Esophagus muscularis mucosa (tissue), 4 donors: ENCODE measurements at regions not wholly inside any gene's neighbourhood (a gene's known extent, or its start where the extent isn't known, plus 50 kb on each side); places are given as distances from the start of the nearest gene placed in this dataset.

Experiments
- DNase-seq: peaks from one replicate; pipeline ENCODE4 v3.0.0-alpha.2; 2017; ENCODE audit errors: extremely low spot score
- H3K27ac ChIP-seq, 4 donors: fragments of 200-600 bp; sonication (generic); replicated peaks in 1 of 4; 1 replicate in 3 of 4; 2 replicates in 1 of 4; pipeline ENCODE4 v1.5.1; 2016 to 2019; ENCODE audit warnings: mild to moderate bottlenecking in 1 of 4
- H3K27me3 ChIP-seq, 4 donors: fragments of 200-600 bp; sonication (generic); one replicate each; pipeline versions ENCODE4 v1.5.1 to v1.6.0; 2016 to 2019
- H3K36me3 ChIP-seq, 4 donors: fragments of 200-600 bp; sonication (generic); one replicate each; pipeline ENCODE4 v1.5.1; 2016 to 2019
- H3K4me1 ChIP-seq, 4 donors: fragments of 200-600 bp; sonication (generic); one replicate each; pipeline ENCODE4 v1.5.1; 2016 to 2019
- H3K4me3 ChIP-seq, 4 donors: fragments of 200-600 bp; sonication (generic); 1 replicate in 2 of 4; 2 replicates in 2 of 4; pipeline ENCODE4 v1.5.1; 2016 to 2019; ENCODE audit warnings: mild to moderate bottlenecking in 4 of 4, moderate library complexity in 1 of 4
- H3K9me3 ChIP-seq, 4 donors: fragments of 200-600 bp; sonication (generic); 1 replicate in 3 of 4; 2 replicates in 1 of 4; pipeline ENCODE4 v1.5.1; 2016 to 2019
- EP300 ChIP-seq: sonication (generic); formaldehyde crosslinking; IDR thresholded peaks from one replicate; pipeline ENCODE4 v1.6.1; 2017; ENCODE audit warnings: antibody characterized with exemption
- POLR2A ChIP-seq: fragments of 450-650 bp; IDR thresholded peaks from one replicate; pipeline ENCODE4 v1.6.1; 2017; ENCODE audit warnings: antibody characterized with exemption, moderate library complexity, mild to moderate bottlenecking, low read depth
- POLR2AphosphoS5 ChIP-seq, 2 donors: sonication (generic); formaldehyde crosslinking; IDR thresholded peaks; one replicate each; pipeline ENCODE4 v1.6.1; 2017; ENCODE audit warnings: antibody characterized with exemption in 2 of 2
- WGBS: methylation state at CpG from one replicate; pipeline ENCODE4 v1.1.5; 2018; 5-methylcytosine and 5-hydroxymethylcytosine counted together
- intact Hi-C: fragments of 100-400 bp; cut with DNase I; formaldehyde crosslinking; loops from one replicate; pipeline ENCODE4 v1.15.1; 2023
- TF ChIP-seq, protein P1 (sequence below), 3 experiments: fragments of 200-600 bp in 2 of 3; fragments of 450-650 bp in 1 of 3; sonication (generic) in 2 of 3; IDR thresholded peaks; one replicate each; pipeline ENCODE4 v1.5.1; 2017 to 2019; ENCODE audit warnings: antibody characterized with exemption in 3 of 3, mild to moderate bottlenecking in 2 of 3, moderate library complexity in 1 of 3

DNA sequence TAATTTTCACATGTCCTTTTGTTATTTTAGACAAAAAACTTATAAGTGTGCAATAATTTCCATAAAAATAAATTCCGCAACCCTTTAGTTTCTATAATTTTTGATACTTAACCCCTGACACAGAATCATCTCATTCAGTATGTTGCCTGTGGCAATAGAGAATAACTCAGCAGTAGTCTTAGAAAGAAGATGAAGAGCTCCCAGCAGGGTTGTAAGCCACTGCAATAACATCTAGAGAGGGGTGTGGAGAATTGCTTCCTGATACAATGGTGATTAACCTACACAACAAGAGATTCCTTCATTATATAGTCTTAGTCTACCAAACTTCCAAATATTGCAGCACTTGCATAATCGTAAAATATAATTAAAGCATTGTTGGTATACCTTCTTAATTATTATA lies 118.9 kb downstream of the TMX3 start:
- no peaks in the 10 kb centered on the region for H3K9me3 ChIP-seq
- TF ChIP-seq, protein P1, sequence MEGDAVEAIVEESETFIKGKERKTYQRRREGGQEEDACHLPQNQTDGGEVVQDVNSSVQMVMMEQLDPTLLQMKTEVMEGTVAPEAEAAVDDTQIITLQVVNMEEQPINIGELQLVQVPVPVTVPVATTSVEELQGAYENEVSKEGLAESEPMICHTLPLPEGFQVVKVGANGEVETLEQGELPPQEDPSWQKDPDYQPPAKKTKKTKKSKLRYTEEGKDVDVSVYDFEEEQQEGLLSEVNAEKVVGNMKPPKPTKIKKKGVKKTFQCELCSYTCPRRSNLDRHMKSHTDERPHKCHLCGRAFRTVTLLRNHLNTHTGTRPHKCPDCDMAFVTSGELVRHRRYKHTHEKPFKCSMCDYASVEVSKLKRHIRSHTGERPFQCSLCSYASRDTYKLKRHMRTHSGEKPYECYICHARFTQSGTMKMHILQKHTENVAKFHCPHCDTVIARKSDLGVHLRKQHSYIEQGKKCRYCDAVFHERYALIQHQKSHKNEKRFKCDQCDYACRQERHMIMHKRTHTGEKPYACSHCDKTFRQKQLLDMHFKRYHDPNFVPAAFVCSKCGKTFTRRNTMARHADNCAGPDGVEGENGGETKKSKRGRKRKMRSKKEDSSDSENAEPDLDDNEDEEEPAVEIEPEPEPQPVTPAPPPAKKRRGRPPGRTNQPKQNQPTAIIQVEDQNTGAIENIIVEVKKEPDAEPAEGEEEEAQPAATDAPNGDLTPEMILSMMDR (IDR thresholded peaks at IDR 0.05) = no peak
- TF ChIP-seq POLR2AphosphoS5 (IDR thresholded peaks at IDR 0.05) = no peak
- no peak for TF ChIP-seq POLR2A
- no peak for TF ChIP-seq EP300
- no peaks in the 10 kb centered on the region for H3K36me3 ChIP-seq
- intact Hi-C loops = no loop called here
- H3K4me3 ChIP-seq = no peak overlapping the region
- no peaks in the 10 kb centered on the region for H3K27me3 ChIP-seq
- 96% methylated on average over 2 of the region's 2 CpGs for WGBS
- DNase-seq = no peak
- no peak overlapping the region for H3K27ac ChIP-seq
- no peaks in the 10 kb centered on the region for H3K4me1 ChIP-seq

- H3K4me1 ChIP-seq = no peaks in the 10 kb centered on the region
- no peak overlapping the region for H3K27ac ChIP-seq
- 86% methylated on average over 5 of the region's 5 CpGs for WGBS
- DNase-seq = no peak
- no peaks in the 10 kb centered on the region for H3K36me3 ChIP-seq
- TF ChIP-seq POLR2AphosphoS5 (IDR thresholded peaks at IDR 0.05) (no peak), POLR2A (no peak), EP300 (no peak)
- TF ChIP-seq, protein P1 (IDR thresholded peaks at IDR 0.05) = no peak
- intact Hi-C loops = no loop called here
- H3K4me3 ChIP-seq = no peak overlapping the region
- no peaks in the 10 kb centered on the region for H3K9me3 ChIP-seq
- no peaks in the 10 kb centered on the region for H3K27me3 ChIP-seq
These were observed 126.7 kb downstream of the TMX3 start for GRCh38 chr18:68588169-68588568.

DNA sequence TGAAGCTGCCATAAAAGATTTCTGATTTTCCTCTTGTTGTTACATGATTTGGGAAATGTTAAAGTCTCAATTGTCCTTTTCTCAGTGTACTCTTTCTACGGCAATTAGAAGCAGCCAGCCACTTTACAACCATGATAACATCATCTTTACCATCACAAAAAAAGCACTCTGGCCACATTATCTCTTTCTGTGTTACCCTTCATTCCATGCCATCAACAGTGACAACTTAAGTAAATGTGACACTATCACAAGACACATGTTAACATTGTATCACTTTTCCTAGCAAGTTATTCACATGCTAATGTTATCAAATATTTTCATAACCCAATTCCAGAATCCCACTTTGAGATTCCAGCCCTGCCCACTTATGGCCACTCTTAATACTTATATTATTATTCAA lies 131.2 kb downstream of the TMX3 start:
- no peaks in the 10 kb centered on the region for H3K36me3 ChIP-seq
- no peak for DNase-seq
- no peak for TF ChIP-seq POLR2AphosphoS5 (IDR thresholded peaks at IDR 0.05)
- TF ChIP-seq POLR2A = no peak
- TF ChIP-seq, protein P1 (IDR thresholded peaks at IDR 0.05) = no peak
- no peak for TF ChIP-seq EP300
- H3K4me3 ChIP-seq = no peak overlapping the region
- H3K27ac ChIP-seq = no peak overlapping the region
- H3K9me3 ChIP-seq = no peaks in the 10 kb centered on the region
- intact Hi-C loops = no loop called here
- no peaks in the 10 kb centered on the region for H3K27me3 ChIP-seq
- H3K4me1 ChIP-seq = no peaks in the 10 kb centered on the region
- WGBS = 94% methylated on average over 1 of the region's 1 CpG

DNA sequence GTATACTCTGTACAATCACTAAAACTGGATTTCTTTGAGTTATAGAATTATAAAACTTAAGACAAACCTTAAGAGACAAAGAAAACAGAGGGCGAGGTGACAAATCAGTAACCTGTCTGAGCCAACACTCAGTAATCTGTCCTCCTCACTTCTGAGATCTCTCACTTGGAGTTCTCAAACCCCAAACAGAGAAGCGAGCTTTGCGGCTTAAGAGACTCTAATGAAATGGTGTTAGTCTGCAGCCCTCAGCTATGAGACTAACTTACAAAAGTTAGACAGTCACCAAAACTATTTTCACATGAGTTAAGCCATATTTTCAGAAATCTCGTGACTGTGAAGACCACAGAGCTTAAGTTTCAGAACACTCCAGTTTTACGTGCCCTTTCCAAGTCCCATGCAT lies 140.6 kb downstream of the TMX3 start:
- H3K9me3 ChIP-seq = peaks cover 0 to 7% (median 0%) of the 10 kb centered on the region in 4 donors
- H3K4me1 ChIP-seq = no peaks in the 10 kb centered on the region
- intact Hi-C loops = no loop called here
- no peak for DNase-seq
- 81% methylated on average over 5 of the region's 5 CpGs for WGBS
- TF ChIP-seq, protein P1 (IDR thresholded peaks at IDR 0.05) = no peak
- TF ChIP-seq POLR2A = no peak
- TF ChIP-seq POLR2AphosphoS5 (IDR thresholded peaks at IDR 0.05) = no peak
- no peak for TF ChIP-seq EP300
- no peaks in the 10 kb centered on the region for H3K36me3 ChIP-seq
- no peak overlapping the region for H3K4me3 ChIP-seq
- no peaks in the 10 kb centered on the region for H3K27me3 ChIP-seq
- H3K27ac ChIP-seq = no peak overlapping the region

DNA sequence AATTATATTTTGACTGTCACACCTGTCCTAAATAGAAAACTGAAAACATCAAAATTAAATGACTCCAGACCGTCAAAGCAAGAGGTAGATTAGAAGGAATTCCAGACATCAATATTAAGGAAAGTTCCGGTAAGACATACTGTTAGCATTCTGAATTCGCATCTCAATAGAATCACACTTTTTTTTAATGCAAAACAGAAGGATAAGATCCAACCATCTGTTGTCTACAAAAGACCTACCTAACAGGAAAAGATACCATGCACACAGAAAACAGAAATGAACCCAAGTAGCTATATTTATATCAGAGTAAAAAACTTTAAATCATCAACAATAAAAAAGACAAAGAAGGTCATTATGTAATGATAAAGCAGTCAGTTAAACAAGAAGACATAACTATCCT lies 145.0 kb downstream of the TMX3 start:
- TF ChIP-seq, protein P1 (IDR thresholded peaks at IDR 0.05) = no peak
- TF ChIP-seq POLR2AphosphoS5 (IDR thresholded peaks at IDR 0.05) = no peak
- TF ChIP-seq POLR2A = no peak
- no peak for TF ChIP-seq EP300
- no peaks in the 10 kb centered on the region for H3K4me1 ChIP-seq
- peaks cover 0 to 7% (median 0%) of the 10 kb centered on the region in 4 donors for H3K9me3 ChIP-seq
- no peaks in the 10 kb centered on the region for H3K27me3 ChIP-seq
- no peaks in the 10 kb centered on the region for H3K36me3 ChIP-seq
- intact Hi-C loops = no loop called here
- no peak for DNase-seq
- H3K27ac ChIP-seq = no peak overlapping the region
- H3K4me3 ChIP-seq = no peak overlapping the region
- 89% methylated on average over 3 of the region's 3 CpGs for WGBS
